ENCODE measurements at regions not wholly inside any gene's neighbourhood (a gene's known extent, or its start where the extent isn't known, plus 50 kb on each side); places are given as distances from the start of the nearest gene placed in this dataset.

- DNase-seq (ENCODE audit: low read depth, low spot score) (no peak), ATAC-seq (no peak)
- H4K20me1 ChIP-seq (ENCODE audit: insufficient read depth) = no peaks in the 10 kb centered on the region
- no peaks in the 10 kb centered on the region for H3K9me2 ChIP-seq (ENCODE audit: insufficient read depth)
- no peaks in the 10 kb centered on the region for H3K4me1 ChIP-seq (ENCODE audit: control insufficient read depth in 1 of 2, insufficient read depth in 2 of 2, low read length in 2 of 2)
- BruUV-seq (replicated peaks) = no TSS peak
- no peak for TF ChIP-seq POLR2AphosphoS5 (IDR thresholded peaks at IDR 0.05; ENCODE audit: low read depth, low read length)
- no peak for TF ChIP-seq CEBPB (IDR thresholded peaks at IDR 0.05; ENCODE audit: low read depth)
- no peak for TF ChIP-seq SRF (IDR thresholded peaks at IDR 0.05; ENCODE audit: low read depth)
- no peak for TF ChIP-seq YY1 (IDR thresholded peaks at IDR 0.05; ENCODE audit: extremely low read depth, insufficient replicate concordance, low read depth, low read length)
- TF ChIP-seq RAD21 (IDR thresholded peaks at IDR 0.05; ENCODE audit: low read depth) = no peak
- TF ChIP-seq ZNF274 (IDR thresholded peaks at IDR 0.05; ENCODE audit: low read depth, low read length) = no peak
- TF ChIP-seq JUND (IDR thresholded peaks at IDR 0.05) = no peak
- no peak for TF ChIP-seq EZH2phosphoT487 (IDR thresholded peaks at IDR 0.05; ENCODE audit: borderline replicate concordance)
- TF ChIP-seq ZFX (IDR thresholded peaks at IDR 0.05) = no peak
- TF ChIP-seq EGR1 (IDR thresholded peaks at IDR 0.05; ENCODE audit: low read depth) = no peak
- no peak for TF ChIP-seq EZH2 (IDR thresholded peaks at IDR 0.05)
- no peak overlapping the region for H3K4me3 ChIP-seq (replicated peaks in 1 of 2; ENCODE audit: low read depth in 1 of 2, low read length in 2 of 2)
- RAD21 ChIA-PET (ENCODE audit: low non-redundant PET in 1 of 2, low total read pairs in 2 of 2, uncharacterized antibody in 2 of 2, unreplicated experiment in 2 of 2) = no interaction called here
- H3K27me3 ChIP-seq (ENCODE audit: insufficient read depth, low read length) = no peaks in the 10 kb centered on the region
- intact Hi-C loops (cut with micrococcal nuclease) = no loop called here
- H3K27ac ChIP-seq (ENCODE audit: low read depth, low read length) = no peak overlapping the region
- H3K9me3 ChIP-seq (ENCODE audit: control insufficient read depth in 1 of 2, insufficient read depth in 1 of 2, low read depth in 1 of 2, low read length in 2 of 2) = peaks cover 11 to 38% of the 10 kb centered on the region in 2 experiments; a peak in 3 of 4 replicates
- no peak overlapping the region for H3K9ac ChIP-seq (ENCODE audit: low read length)
- H2AFZ ChIP-seq (ENCODE audit: low read depth, low read length, poor library complexity, severe bottlenecking) = no peak overlapping the region
- no peaks in the 10 kb centered on the region for H3K36me3 ChIP-seq (ENCODE audit: control insufficient read depth in 1 of 2, insufficient read depth in 2 of 2, low read length in 2 of 2)
- H3K79me2 ChIP-seq (ENCODE audit: insufficient read depth, low read length) = no peaks in the 10 kb centered on the region
- no peak overlapping the region for H3K4me2 ChIP-seq (ENCODE audit: low read length)
- POLR2A ChIA-PET = no interaction called here
- CTCF ChIA-PET = no interaction called here
Measured at GRCh38 chr17:52283872-52284271, 125.4 kb upstream of the CA10 start.

GRCh38 chr17:52276381-52277008, 118.0 kb upstream of the CA10 start:
- DNase-seq (ENCODE audit: low read depth, low spot score) (no peak), ATAC-seq (no peak)
- Histone ChIP-seq H3K79me2 (ENCODE audit: insufficient read depth, low read length) (no peaks in the 10 kb centered on the region), H3K36me3 (ENCODE audit: control insufficient read depth in 1 of 2, insufficient read depth in 2 of 2, low read length in 2 of 2) (no peaks in the 10 kb centered on the region), H3K9me2 (ENCODE audit: insufficient read depth) (no peaks in the 10 kb centered on the region), H3K4me2 (ENCODE audit: low read length) (no peak overlapping the region), H2AFZ (ENCODE audit: low read depth, low read length, poor library complexity, severe bottlenecking) (no peak overlapping the region), H3K4me1 (ENCODE audit: control insufficient read depth in 1 of 2, insufficient read depth in 2 of 2, low read length in 2 of 2) (no peaks in the 10 kb centered on the region), H3K27me3 (ENCODE audit: insufficient read depth, low read length) (no peaks in the 10 kb centered on the region), H3K9me3 (ENCODE audit: control insufficient read depth in 1 of 2, insufficient read depth in 1 of 2, low read depth in 1 of 2, low read length in 2 of 2) (peaks cover 20 to 33% of the 10 kb centered on the region in 2 experiments), H3K27ac (ENCODE audit: low read depth, low read length) (no peak overlapping the region), H4K20me1 (ENCODE audit: insufficient read depth) (no peaks in the 10 kb centered on the region), H3K4me3 (replicated peaks in 1 of 2; ENCODE audit: low read depth in 1 of 2, low read length in 2 of 2) (no peak overlapping the region), H3K9ac (ENCODE audit: low read length) (no peak overlapping the region)
- CTCF ChIA-PET = no interaction called here
- RAD21 ChIA-PET (ENCODE audit: low non-redundant PET in 1 of 2, low total read pairs in 2 of 2, uncharacterized antibody in 2 of 2, unreplicated experiment in 2 of 2) = no interaction called here
- BruUV-seq (replicated peaks) = no TSS peak
- POLR2A ChIA-PET = no interaction called here
- intact Hi-C loops (cut with micrococcal nuclease) = no loop called here
- TF ChIP-seq ELF1 (IDR thresholded peaks at IDR 0.05; ENCODE audit: borderline replicate concordance, low read depth) (no peak), SP1 (IDR thresholded peaks at IDR 0.05; ENCODE audit: low read depth) (no peak), EZH2 (IDR thresholded peaks at IDR 0.05) (no peak), CBX3 (IDR thresholded peaks at IDR 0.05; ENCODE audit: low read depth) (no peak), SIN3A (IDR thresholded peaks at IDR 0.05; ENCODE audit: low read depth) (no peak), ZNF274 (IDR thresholded peaks at IDR 0.05; ENCODE audit: low read depth, low read length) (no peak), CEBPB (IDR thresholded peaks at IDR 0.05; ENCODE audit: low read depth) (no peak), POLR2AphosphoS5 (IDR thresholded peaks at IDR 0.05; ENCODE audit: low read depth, low read length) (no peak), EGR1 (IDR thresholded peaks at IDR 0.05; ENCODE audit: low read depth) (no peak), REST (IDR thresholded peaks at IDR 0.05; ENCODE audit: low read depth) (no peak), SRF (IDR thresholded peaks at IDR 0.05; ENCODE audit: low read depth) (no peak), ATF3 (IDR thresholded peaks at IDR 0.05) (no peak)

All from HCT116 (cell line).